Keratinocyte (primary cell): ENCODE measurements at regions not wholly inside any gene's neighbourhood (a gene's known extent, or its start where the extent isn't known, plus 50 kb on each side); places are given as distances from the start of the nearest gene placed in this dataset.

Experiments
- CTCF ChIP-seq, 3 experiments: IDR thresholded peaks in 1 of 3; conservative IDR thresholded peaks in 1 of 3; optimal IDR thresholded peaks in 1 of 3; 2 replicates in 2 of 3; 3 replicates in 1 of 3; pipeline versions ENCODE3 to v1.5.1; 2011; ENCODE audit warnings: low read length in 3 of 3, mild to moderate bottlenecking in 3 of 3, moderate library complexity in 2 of 3, control low read depth in 1 of 3, inconsistent platforms in 1 of 3; ENCODE audit not compliant: insufficient read depth in 2 of 3; ENCODE audit errors: extremely low read depth in 1 of 3
- EZH2 ChIP-seq: IDR thresholded peaks from one replicate; pipeline ENCODE4 v1.6.1; 2012; ENCODE audit warnings: inconsistent platforms, mild to moderate bottlenecking, low read length, moderate library complexity

GRCh38 chr5:23064710-23065109, 211.6 kb upstream of the CDH12 start:
- TF ChIP-seq EZH2 (no peak), CTCF (optimal IDR thresholded peaks at IDR 0.05 in 1 of 3, IDR thresholded peaks at IDR 0.05 in 1 of 3, conservative IDR thresholded peaks at IDR 0.05 in 1 of 3; ENCODE audit: extremely low read depth in 1 of 3, insufficient read depth in 2 of 3, low read length in 3 of 3) (no peak)
